ENCODE measurements at regions not wholly inside any gene's neighbourhood (a gene's known extent, or its start where the extent isn't known, plus 50 kb on each side); places are given as distances from the start of the nearest gene placed in this dataset.

DNA sequence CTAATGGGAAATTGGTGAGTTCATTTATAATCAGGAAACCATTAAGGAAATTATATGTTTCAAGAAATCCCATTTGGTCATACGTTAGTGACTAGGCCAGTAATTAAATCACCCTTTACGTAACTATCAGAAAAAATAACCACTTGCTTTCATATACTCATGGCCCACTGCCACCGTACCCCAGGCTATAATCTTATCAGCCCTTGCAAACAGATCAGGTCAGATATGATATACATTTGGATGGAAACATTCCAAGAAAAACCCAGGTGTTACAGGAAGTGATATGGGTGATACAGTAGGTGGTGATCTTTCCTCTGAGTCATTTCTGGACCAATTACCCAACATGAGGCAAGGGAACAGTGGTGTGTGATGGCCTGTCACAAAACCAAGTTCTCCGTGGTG is 481.0 kb upstream of the SEMA3A start:
- TF ChIP-seq EZH2 (IDR thresholded peaks at IDR 0.05; ENCODE audit: borderline replicate concordance, low read depth, low read length, severe bottlenecking): no peak
- TF ChIP-seq, protein P1, sequence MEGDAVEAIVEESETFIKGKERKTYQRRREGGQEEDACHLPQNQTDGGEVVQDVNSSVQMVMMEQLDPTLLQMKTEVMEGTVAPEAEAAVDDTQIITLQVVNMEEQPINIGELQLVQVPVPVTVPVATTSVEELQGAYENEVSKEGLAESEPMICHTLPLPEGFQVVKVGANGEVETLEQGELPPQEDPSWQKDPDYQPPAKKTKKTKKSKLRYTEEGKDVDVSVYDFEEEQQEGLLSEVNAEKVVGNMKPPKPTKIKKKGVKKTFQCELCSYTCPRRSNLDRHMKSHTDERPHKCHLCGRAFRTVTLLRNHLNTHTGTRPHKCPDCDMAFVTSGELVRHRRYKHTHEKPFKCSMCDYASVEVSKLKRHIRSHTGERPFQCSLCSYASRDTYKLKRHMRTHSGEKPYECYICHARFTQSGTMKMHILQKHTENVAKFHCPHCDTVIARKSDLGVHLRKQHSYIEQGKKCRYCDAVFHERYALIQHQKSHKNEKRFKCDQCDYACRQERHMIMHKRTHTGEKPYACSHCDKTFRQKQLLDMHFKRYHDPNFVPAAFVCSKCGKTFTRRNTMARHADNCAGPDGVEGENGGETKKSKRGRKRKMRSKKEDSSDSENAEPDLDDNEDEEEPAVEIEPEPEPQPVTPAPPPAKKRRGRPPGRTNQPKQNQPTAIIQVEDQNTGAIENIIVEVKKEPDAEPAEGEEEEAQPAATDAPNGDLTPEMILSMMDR (IDR thresholded peaks at IDR 0.05; ENCODE audit: borderline replicate concordance, extremely low read depth, low read length, poor library complexity, severe bottlenecking): no peak

Measured in DND-41 (cell line).